HUES6 (cell line): ENCODE measurements at regions not wholly inside any gene's neighbourhood (a gene's known extent, or its start where the extent isn't known, plus 50 kb on each side); places are given as distances from the start of the nearest gene placed in this dataset.
"Not testable (repeated sequence)": the region's sequence is repeated elsewhere in the genome, so short reads cannot be mapped to it uniquely, and the experiment has no call there.

Experiments used
- H3K27ac ChIP-seq: 2 replicates; pipeline ENCODE4 v1.7.0; 2013; ENCODE audit warnings: low read depth, mild to moderate bottlenecking, low read length, inconsistent platforms
- H3K27me3 ChIP-seq: 2 replicates; pipeline ENCODE4 v1.6.1; 2013; ENCODE audit warnings: low read length; ENCODE audit not compliant: control insufficient read depth, insufficient read depth
- H3K36me3 ChIP-seq: 2 replicates; pipeline ENCODE4 v1.6.1; 2013; ENCODE audit warnings: low read length; ENCODE audit not compliant: control insufficient read depth, insufficient read depth
- H3K4me1 ChIP-seq: 2 replicates; pipeline ENCODE4 v1.6.1; 2013; ENCODE audit warnings: low read length; ENCODE audit not compliant: control insufficient read depth, insufficient read depth
- H3K4me3 ChIP-seq: 2 replicates; pipeline ENCODE4 v1.5.1; 2013; ENCODE audit warnings: low read depth, low read length
- H3K9ac ChIP-seq: one replicate; pipeline ENCODE4 v1.6.1; 2013; ENCODE audit warnings: mild to moderate bottlenecking, low read length
- H3K9me3 ChIP-seq: 2 replicates; pipeline ENCODE4 v1.6.1; 2013; ENCODE audit warnings: low read depth, low read length; ENCODE audit not compliant: control insufficient read depth, insufficient read depth

DNA sequence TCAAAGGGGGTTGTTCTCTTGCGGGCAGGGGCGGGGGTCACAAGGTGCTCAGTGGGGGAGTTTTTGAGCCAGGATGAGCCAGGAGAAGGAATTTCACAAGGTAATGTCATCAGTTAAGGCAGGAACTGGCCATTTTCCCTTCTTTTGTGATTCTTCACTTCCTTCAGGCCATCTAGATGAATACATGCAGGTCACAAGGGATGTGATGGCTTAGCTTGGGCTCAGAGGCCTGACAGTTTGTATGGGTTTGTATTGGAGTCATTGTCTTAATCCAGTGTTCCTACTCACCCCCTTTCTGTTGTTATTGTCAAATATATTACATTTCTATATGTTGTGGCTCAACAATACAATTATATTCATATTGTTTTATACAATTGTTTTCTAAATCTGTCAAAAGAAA, 238.0 kb downstream of the SUCLG1 start:
- H3K36me3 ChIP-seq, H3K9ac ChIP-seq, H3K4me3 ChIP-seq, H3K27me3 ChIP-seq, H3K4me1 ChIP-seq: not testable (repeated sequence)
- Histone ChIP-seq H3K27ac (peak overlapping the region; percentile 37; the same call in 1 of the 2 replicates), H3K9me3 (peaks cover 12% of the 10 kb centered on the region)

DNA sequence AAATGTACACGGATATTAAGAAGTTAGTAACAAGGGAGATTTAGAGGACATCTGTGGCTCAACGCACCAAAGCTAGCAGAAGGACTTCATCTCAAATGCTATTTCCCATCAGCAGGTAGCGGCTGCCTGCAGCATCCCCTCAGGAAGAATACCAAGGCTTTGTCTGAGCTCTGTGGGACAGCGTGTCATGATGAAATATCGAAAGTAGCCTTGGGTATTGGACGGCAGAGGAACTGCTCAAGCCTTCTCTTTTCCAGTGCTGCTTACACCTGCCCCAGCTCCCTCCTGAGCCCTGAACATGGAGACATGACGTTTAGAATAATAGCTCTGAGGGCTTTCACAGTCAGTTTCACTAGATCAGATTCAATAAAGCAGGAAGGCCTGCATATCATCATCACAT, 241.6 kb downstream of the SUCLG1 start:
- peaks cover 6% of the 10 kb centered on the region; the same call in 1 of the 2 replicates for H3K4me1 ChIP-seq
- H3K4me3 ChIP-seq = no peak overlapping the region
- no peak overlapping the region for H3K9ac ChIP-seq
- H3K9me3 ChIP-seq = no peaks in the 10 kb centered on the region
- no peaks in the 10 kb centered on the region for H3K27me3 ChIP-seq
- no peaks in the 10 kb centered on the region for H3K36me3 ChIP-seq
- no peak overlapping the region for H3K27ac ChIP-seq

DNA sequence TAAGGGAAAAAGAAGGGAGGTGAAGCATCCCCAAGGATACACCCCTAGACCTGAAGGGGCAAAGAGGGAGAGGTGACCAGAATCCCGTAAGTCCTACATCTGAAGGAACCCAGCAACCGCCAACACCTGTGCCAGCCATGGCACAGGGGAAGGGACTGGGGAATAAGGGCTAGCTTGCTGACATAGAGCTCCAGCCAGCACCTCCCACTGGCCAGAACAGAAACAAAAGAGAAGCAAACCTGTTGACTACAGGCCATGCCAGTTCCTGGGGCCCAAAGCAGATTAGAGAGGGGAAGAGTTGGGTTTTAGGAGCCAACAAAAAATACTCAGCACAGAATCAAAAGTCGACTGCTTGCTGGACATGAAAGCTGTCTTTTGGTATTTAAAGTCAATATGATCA, 244.6 kb downstream of the SUCLG1 start:
- no peaks in the 10 kb centered on the region for H3K4me1 ChIP-seq

DNA sequence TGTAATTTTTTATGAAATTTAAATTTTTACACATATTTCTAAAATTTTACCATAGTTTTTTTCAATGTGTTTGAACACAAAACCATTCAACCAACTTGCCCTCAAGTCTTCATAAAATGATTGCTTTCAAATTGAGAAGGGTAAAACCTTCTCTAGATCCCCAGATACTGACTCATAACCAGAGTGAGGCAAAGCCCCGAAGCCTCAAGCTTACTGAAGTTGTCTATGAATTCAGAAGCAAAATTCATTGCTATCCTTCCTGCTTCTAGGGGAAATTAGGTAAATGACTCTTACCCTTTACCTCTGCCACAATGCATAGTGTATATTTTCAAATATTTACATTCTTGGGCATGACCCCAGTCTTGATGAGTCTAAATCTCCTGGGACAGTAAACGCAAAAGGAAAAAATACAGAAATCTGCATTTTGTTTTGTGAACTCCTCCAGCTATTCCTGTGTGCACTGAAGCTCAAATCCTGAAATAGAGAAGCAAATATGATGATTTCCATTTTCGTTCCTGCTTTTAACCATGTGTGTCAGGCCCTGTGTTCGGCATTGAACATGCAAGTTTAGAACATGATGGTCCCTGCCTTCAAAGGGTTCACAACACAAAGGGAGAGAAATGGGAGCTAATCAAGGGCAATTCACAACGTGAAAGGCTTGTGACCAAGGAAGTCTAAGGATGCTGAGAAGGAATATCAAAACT, 246.3 kb downstream of the SUCLG1 start:
- Histone ChIP-seq H3K4me3 (no peak overlapping the region), H3K27me3 (no peaks in the 10 kb centered on the region), H3K27ac (no peak overlapping the region), H3K4me1 (no peaks in the 10 kb centered on the region), H3K9me3 (no peaks in the 10 kb centered on the region), H3K9ac (no peak overlapping the region), H3K36me3 (no peaks in the 10 kb centered on the region)

More for the DNA sequence above, 244.6 kb downstream of the SUCLG1 start:
- no peak overlapping the region for H3K4me3 ChIP-seq
- no peaks in the 10 kb centered on the region for H3K27me3 ChIP-seq
- no peaks in the 10 kb centered on the region for H3K36me3 ChIP-seq
- H3K27ac ChIP-seq = no peak overlapping the region
- no peak overlapping the region for H3K9ac ChIP-seq
- H3K9me3 ChIP-seq = no peaks in the 10 kb centered on the region

DNA sequence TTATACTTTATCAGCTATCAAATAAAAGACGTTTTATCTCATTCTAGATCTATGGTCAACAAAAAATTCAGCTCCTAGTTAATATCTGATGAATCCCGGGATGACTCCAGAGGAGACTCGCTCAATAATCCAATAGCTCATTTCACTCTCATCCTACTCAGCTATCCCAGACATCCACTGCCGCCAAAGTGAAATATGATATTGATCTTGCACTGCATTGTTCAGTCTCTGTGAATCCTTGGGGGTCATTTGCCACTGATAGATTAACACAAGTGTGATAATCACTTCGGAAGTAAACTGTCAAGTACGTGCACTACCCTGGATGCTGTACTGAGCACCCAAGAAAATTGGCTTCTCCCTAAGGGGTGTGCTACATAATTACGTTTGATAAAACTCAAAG, 249.1 kb downstream of the SUCLG1 start:
- Histone ChIP-seq H3K9me3 (no peaks in the 10 kb centered on the region), H3K27me3 (no peaks in the 10 kb centered on the region), H3K9ac (no peak overlapping the region), H3K27ac (no peak overlapping the region), H3K36me3 (no peaks in the 10 kb centered on the region), H3K4me1 (peaks cover 7% of the 10 kb centered on the region; the same call in 1 of the 2 replicates), H3K4me3 (no peak overlapping the region)

DNA sequence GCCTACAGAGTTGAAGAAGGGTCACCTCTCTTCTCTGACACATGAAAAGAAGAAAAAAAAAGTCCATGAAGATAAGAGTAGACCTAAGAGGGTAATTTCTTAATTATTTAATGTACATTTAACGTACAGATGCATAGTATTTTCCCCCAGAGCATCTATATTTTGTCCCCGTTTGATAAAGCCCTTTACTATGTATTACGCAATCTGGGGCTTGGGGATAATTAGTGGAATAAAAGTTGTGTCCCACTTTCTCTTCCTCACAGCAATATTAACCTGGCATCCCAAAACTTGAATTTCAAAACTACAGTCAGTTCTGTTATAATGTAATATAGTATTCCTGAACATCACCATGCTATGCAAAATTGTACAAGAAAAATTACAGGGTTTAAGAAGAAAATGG, 254.1 kb downstream of the SUCLG1 start:
- no peak overlapping the region for H3K27ac ChIP-seq
- peaks cover 7% of the 10 kb centered on the region; the same call in 1 of the 2 replicates for H3K4me1 ChIP-seq
- H3K4me3 ChIP-seq = no peak overlapping the region
- H3K36me3 ChIP-seq = no peaks in the 10 kb centered on the region
- no peak overlapping the region for H3K9ac ChIP-seq
- no peaks in the 10 kb centered on the region for H3K27me3 ChIP-seq
- H3K9me3 ChIP-seq = peaks cover 3% of the 10 kb centered on the region; the same call in 1 of the 2 replicates

DNA sequence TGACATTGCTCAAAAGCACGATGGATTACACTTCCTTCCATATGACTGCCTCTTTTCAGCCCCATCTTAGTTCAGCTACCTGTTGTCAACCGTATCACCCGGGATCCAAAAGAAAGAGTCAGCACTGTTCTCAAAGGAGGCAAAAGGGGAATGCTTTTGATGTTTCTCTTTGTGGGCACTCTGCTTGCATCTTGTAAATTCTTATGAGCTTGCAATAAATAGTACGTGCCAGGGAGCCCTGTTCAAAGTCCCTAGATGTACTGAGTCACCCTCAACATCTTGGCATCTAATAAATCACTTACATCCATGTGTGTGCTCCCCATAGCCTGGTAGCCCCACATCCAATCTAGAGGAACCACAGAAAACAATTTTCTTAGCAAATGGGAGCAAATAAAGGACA, 256.9 kb downstream of the SUCLG1 start:
- H3K4me1 ChIP-seq = peaks cover 7% of the 10 kb centered on the region; the same call in 1 of the 2 replicates
- H3K4me3 ChIP-seq = no peak overlapping the region
- H3K27ac ChIP-seq = no peak overlapping the region
- no peaks in the 10 kb centered on the region for H3K27me3 ChIP-seq
- peaks cover 3% of the 10 kb centered on the region; the same call in 1 of the 2 replicates for H3K9me3 ChIP-seq
- H3K36me3 ChIP-seq = no peaks in the 10 kb centered on the region
- H3K9ac ChIP-seq = no peak overlapping the region

DNA sequence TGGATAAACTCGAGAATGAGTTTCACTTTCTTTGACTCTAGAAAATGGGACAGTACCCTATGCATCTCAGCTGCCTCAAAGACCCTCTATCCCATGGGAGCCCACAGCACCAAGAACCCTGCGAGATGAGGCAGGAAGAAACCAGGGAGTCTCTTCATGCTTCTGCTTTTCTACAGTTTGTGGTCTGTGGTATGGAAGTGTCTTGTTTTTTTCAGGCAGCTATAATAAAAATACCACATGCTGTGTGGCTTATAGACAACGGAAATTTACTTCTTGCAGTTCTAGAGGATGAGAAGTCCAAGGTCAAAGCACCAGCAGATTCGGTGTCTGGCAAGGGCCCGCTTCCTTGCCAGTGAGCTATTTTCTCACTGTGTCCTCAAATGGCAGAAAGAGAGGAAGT, 257.9 kb downstream of the SUCLG1 start:
- H3K27me3 ChIP-seq = no peaks in the 10 kb centered on the region
- peaks cover 3% of the 10 kb centered on the region; the same call in 1 of the 2 replicates for H3K9me3 ChIP-seq
- H3K27ac ChIP-seq = no peak overlapping the region
- H3K4me3 ChIP-seq = no peak overlapping the region
- H3K36me3 ChIP-seq = no peaks in the 10 kb centered on the region
- H3K9ac ChIP-seq = no peak overlapping the region
- no peaks in the 10 kb centered on the region for H3K4me1 ChIP-seq

DNA sequence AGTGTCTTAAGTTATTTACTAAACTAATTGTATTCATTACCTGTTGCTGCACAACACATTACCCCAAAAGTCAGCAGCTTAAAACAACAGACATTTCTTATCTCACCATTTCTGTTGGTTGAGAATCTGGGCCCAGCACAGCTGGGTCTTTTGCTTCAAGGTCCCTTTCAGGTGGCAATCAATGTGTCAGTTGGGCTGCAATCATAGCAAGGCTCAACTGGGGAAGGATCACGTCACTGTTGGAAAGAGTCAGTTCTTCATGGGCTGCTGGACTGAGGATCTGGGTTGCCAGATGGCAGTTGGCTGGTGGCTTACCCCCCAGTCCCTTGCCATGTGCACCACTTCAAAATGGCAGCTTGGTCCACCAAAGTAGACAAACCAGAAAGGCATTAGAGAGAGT, 261.2 kb downstream of the SUCLG1 start:
- Histone ChIP-seq H3K9ac (no peak overlapping the region), H3K27me3 (no peaks in the 10 kb centered on the region), H3K9me3 (peaks cover 3% of the 10 kb centered on the region; the same call in 1 of the 2 replicates), H3K4me3 (no peak overlapping the region), H3K27ac (no peak overlapping the region), H3K4me1 (no peaks in the 10 kb centered on the region), H3K36me3 (no peaks in the 10 kb centered on the region)

DNA sequence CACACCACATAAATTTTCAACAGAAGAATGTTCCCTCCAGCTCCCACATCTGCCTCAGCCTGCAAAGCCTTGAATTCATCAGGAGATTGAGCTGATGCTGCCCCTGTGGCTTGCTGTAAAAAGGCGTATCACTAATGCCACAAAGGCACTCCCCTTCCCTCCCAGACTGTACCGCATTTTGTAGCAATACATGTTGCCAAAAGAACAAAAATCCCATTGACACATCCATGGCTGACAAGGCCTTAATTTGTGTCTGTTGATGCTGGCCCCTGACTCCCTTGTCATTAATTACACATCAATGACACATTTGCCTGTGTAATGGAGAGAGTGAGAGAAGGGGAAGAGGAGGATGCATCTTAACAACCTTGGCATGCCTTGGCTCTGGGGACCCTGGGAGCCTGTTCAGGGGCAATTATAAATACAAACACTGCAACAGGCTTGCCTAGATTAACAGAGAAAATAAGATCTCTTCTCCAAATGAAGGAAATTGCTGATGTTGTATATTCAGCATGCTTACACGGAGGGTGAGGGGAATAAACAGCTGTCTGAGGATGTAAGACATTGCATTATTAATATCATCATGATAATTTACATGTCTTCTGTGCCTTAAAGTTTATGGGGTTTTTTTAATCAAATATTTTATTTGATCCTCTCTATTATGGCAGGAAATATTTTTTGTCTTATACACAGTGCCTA, 264.0 kb downstream of the SUCLG1 start:
- no peak overlapping the region for H3K27ac ChIP-seq
- no peak overlapping the region for H3K9ac ChIP-seq
- no peaks in the 10 kb centered on the region for H3K27me3 ChIP-seq
- no peaks in the 10 kb centered on the region for H3K4me1 ChIP-seq
- no peak overlapping the region for H3K4me3 ChIP-seq
- H3K36me3 ChIP-seq = no peaks in the 10 kb centered on the region
- H3K9me3 ChIP-seq = no peaks in the 10 kb centered on the region

DNA sequence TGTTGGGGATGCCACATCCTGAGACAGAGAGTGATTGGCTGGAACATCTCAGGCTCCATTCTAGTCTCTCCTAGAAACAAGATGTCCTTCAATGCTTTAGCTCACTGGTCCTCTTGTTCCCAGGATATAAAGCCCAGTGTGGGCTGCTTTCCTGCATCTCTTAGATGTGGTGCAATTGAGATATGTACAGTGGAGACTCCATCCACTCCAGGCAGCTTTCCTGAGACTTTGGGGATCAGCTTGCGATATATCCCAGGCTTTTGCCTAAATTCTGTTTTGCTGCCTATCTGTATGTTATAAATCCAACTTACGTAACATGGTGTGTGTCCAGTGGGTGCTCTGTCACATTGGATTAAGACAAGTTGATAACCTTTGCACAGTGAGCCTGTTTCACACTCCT, 264.9 kb downstream of the SUCLG1 start:
- Histone ChIP-seq H3K27me3 (no peaks in the 10 kb centered on the region), H3K4me3 (no peak overlapping the region), H3K9ac (no peak overlapping the region), H3K4me1 (no peaks in the 10 kb centered on the region), H3K27ac (no peak overlapping the region), H3K36me3 (no peaks in the 10 kb centered on the region), H3K9me3 (no peaks in the 10 kb centered on the region)
